T-cell (primary cell): ENCODE measurements at regions not wholly inside any gene's neighbourhood (a gene's known extent, or its start where the extent isn't known, plus 50 kb on each side); places are given as distances from the start of the nearest gene placed in this dataset.

Experiments
- ATAC-seq, 4 experiments: fragments of 200-7000 bp in 3 of 4; fragments of 150-1000 bp in 1 of 4; cut with Tn5 transposase; replicated peaks in 1 of 4; 1 replicate in 3 of 4; 2 replicates in 1 of 4; pipeline ENCODE4 v1.10.0; 2021; ENCODE audit warnings: moderate library complexity in 3 of 4, mild to moderate bottlenecking in 2 of 4, moderate number of reproducible peaks in 1 of 4
- CTCF ChIA-PET, 2 donors: fragments of 300-600 bp; sonication (Branson Sonifier 250); formaldehyde crosslinking; loops; one replicate each; lab custom pipeline; 2022; ENCODE audit warnings: antibody characterized with exemption in 2 of 2; lab: Charles Lee
- POLR2A ChIA-PET, 2 donors: fragments of 300-600 bp; sonication (Branson Sonifier 250); formaldehyde crosslinking; loops; one replicate each; lab custom pipeline; 2022; ENCODE audit warnings: antibody characterized with exemption in 2 of 2; lab: Charles Lee
- DNase-seq, 35 experiments: peaks; one replicate each; pipeline versions ENCODE4 v3.0.0 to v3.0.0-alpha.2; 2013 to 2023
- H3K27ac ChIP-seq: one replicate; pipeline ENCODE4 v1.5.1; 2013; ENCODE audit warnings: low read length
- H3K27me3 ChIP-seq, 2 experiments: replicated peaks in 1 of 2; 1 replicate in 1 of 2; 2 replicates in 1 of 2; pipeline versions ENCODE4 v1.6.1 to v1.7.0; 2013; ENCODE audit warnings: low read length in 1 of 2, mixed read lengths in 1 of 2; ENCODE audit not compliant: control insufficient read depth in 2 of 2, insufficient read depth in 2 of 2; ENCODE audit errors: extremely low read depth in 1 of 2
- H3K36me3 ChIP-seq, 2 donors: 1 replicate in 1 of 2; 2 replicates in 1 of 2; pipeline versions ENCODE4 v1.6.1 to v1.7.0; 2013; ENCODE audit warnings: low read length in 1 of 2; ENCODE audit not compliant: control insufficient read depth in 2 of 2, insufficient read depth in 1 of 2; ENCODE audit errors: extremely low read depth in 1 of 2
- H3K4me1 ChIP-seq, 2 experiments: 1 replicate in 1 of 2; 2 replicates in 1 of 2; pipeline versions ENCODE4 v1.6.1 to v1.7.0; 2013; ENCODE audit warnings: low read length in 2 of 2, mixed read lengths in 1 of 2; ENCODE audit not compliant: insufficient read depth in 2 of 2, control insufficient read depth in 1 of 2; ENCODE audit errors: extremely low read depth in 1 of 2
- H3K4me3 ChIP-seq, 2 donors: 1 replicate in 1 of 2; 2 replicates in 1 of 2; pipeline versions ENCODE4 v1.5.1 to v1.7.0; 2013; ENCODE audit warnings: mild to moderate bottlenecking in 2 of 2, low read length in 1 of 2, moderate library complexity in 1 of 2; ENCODE audit not compliant: control insufficient read depth in 1 of 2; ENCODE audit errors: extremely low read depth in 1 of 2
- H3K9me3 ChIP-seq: 2 replicates; pipeline ENCODE4 v1.7.0; 2013
- H3K27ac Mint-ChIP-seq, 2 donors: one replicate each; pipeline ENCODE4 v1.8.0; 2020 to 2021; ENCODE audit warnings: mild to moderate bottlenecking in 2 of 2, mixed read lengths in 2 of 2
- H3K27me3 Mint-ChIP-seq, 2 donors: one replicate each; pipeline ENCODE4 v1.8.0; 2021 to 2022; ENCODE audit warnings: mixed read lengths in 2 of 2
- H3K36me3 Mint-ChIP-seq: one replicate; pipeline ENCODE4 v1.8.0; 2021; ENCODE audit warnings: mixed read lengths
- H3K4me1 Mint-ChIP-seq, 3 donors: one replicate each; pipeline ENCODE4 v1.8.0; 2020 to 2022; ENCODE audit warnings: mixed read lengths in 3 of 3, mild to moderate bottlenecking in 1 of 3
- H3K4me3 Mint-ChIP-seq, 3 donors: one replicate each; pipeline ENCODE4 v1.8.0; 2020 to 2022; ENCODE audit warnings: mild to moderate bottlenecking in 3 of 3, mixed read lengths in 3 of 3, moderate library complexity in 3 of 3
- H3K9me3 Mint-ChIP-seq, 3 donors: one replicate each; pipeline ENCODE4 v1.8.0; 2020 to 2022; ENCODE audit warnings: mixed read lengths in 3 of 3
- WGBS: methylation state at CpG from one replicate; pipeline ENCODE4 v1.1.5; 2013; ENCODE audit warnings: missing lambda C conversion rate; ENCODE audit not compliant: insufficient coverage; 5-methylcytosine and 5-hydroxymethylcytosine counted together

GRCh38 chr2:223264541-223265193, 212.7 kb downstream of the KCNE4 start:
- no peak overlapping the region for H3K4me3 ChIP-seq
- Mint-ChIP-seq H3K4me3 (no peak overlapping the region), H3K9me3 (peaks cover 0 to 6% (median 0%) of the 10 kb centered on the region in 3 donors), H3K36me3 (no peaks in the 10 kb centered on the region), H3K27ac (no peak overlapping the region), H3K4me1 (no peaks in the 10 kb centered on the region), H3K27me3 (no peaks in the 10 kb centered on the region)
- H3K9me3 ChIP-seq = no peaks in the 10 kb centered on the region
- ATAC-seq (no peak), DNase-seq (no peak)
- no peaks in the 10 kb centered on the region for H3K4me1 ChIP-seq
- H3K36me3 ChIP-seq = no peaks in the 10 kb centered on the region
- WGBS = no CpG with 5 or more reads among the region's 2 CpGs
- ChIA-PET POLR2A (no interaction called here), CTCF (no interaction called here)
- no peak overlapping the region for H3K27ac ChIP-seq
- H3K27me3 ChIP-seq = no peaks in the 10 kb centered on the region

- Histone ChIP-seq H3K9me3 (no peaks in the 10 kb centered on the region), H3K27ac (no peak overlapping the region), H3K4me1 (no peaks in the 10 kb centered on the region), H3K4me3 (no peak overlapping the region), H3K36me3 (no peaks in the 10 kb centered on the region), H3K27me3 (no peaks in the 10 kb centered on the region)
- H3K36me3 Mint-ChIP-seq = no peaks in the 10 kb centered on the region
- ChIA-PET CTCF (no interaction called here), POLR2A (no interaction called here)
- H3K27ac Mint-ChIP-seq = no peak overlapping the region
- no peak overlapping the region for H3K4me3 Mint-ChIP-seq
- no peaks in the 10 kb centered on the region for H3K4me1 Mint-ChIP-seq
- H3K9me3 Mint-ChIP-seq = peaks cover 0 to 3% (median 0%) of the 10 kb centered on the region in 3 donors
- WGBS = 94% methylated on average over 2 of the region's 6 CpGs
- H3K27me3 Mint-ChIP-seq = no peaks in the 10 kb centered on the region
- no peak for ATAC-seq
- DNase-seq = no peak
Measured at GRCh38 chr2:223267160-223267951, 215.4 kb downstream of the KCNE4 start.

- Histone ChIP-seq H3K4me1 (no peaks in the 10 kb centered on the region), H3K9me3 (no peaks in the 10 kb centered on the region), H3K4me3 (no peak overlapping the region), H3K27ac (no peak overlapping the region), H3K36me3 (no peaks in the 10 kb centered on the region), H3K27me3 (no peaks in the 10 kb centered on the region)
- Mint-ChIP-seq H3K4me3 (no peak overlapping the region), H3K4me1 (no peaks in the 10 kb centered on the region), H3K27me3 (no peaks in the 10 kb centered on the region), H3K9me3 (peaks cover 0 to 6% (median 4%) of the 10 kb centered on the region in 3 donors), H3K36me3 (no peaks in the 10 kb centered on the region), H3K27ac (no peak overlapping the region)
- CTCF ChIA-PET = interaction anchor here in 1 of 2 donors (0.6 kb wide), 1 partner anchor 259 kb away, joined by 3 read pairs; no protein-coding TSS in a partner anchor
- DNase-seq = no peak
- no CpG with 5 or more reads among the region's 1 CpG for WGBS
- no peak for ATAC-seq
- POLR2A ChIA-PET = no interaction called here
Measured at GRCh38 chr2:223269386-223269785, 217.4 kb downstream of the KCNE4 start.

DNA sequence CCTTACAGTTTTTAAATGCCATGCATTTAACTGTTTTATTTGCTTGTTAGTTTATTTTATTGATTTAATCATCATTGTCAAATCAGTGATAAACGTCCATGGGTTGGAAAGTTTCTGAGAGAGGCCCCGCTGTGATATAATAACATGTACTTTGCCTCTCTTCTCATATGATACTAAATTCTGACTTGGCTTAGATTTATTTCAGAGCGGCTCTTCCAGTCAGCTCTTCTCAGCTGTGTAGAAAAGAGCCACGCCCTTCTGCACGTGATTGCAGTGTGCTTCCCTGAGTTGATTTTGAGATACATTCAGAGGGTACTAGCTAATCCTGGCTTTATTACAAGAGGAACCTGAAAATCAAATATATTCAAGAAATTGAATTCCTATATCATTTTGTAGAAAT, 218.6 kb downstream of the KCNE4 start:
- Mint-ChIP-seq H3K9me3 (peaks cover 0 to 6% (median 4%) of the 10 kb centered on the region in 3 donors), H3K4me3 (no peak overlapping the region), H3K27me3 (no peaks in the 10 kb centered on the region), H3K27ac (no peak overlapping the region), H3K36me3 (no peaks in the 10 kb centered on the region), H3K4me1 (no peaks in the 10 kb centered on the region)
- DNase-seq (no peak), ATAC-seq (no peak)
- H3K27me3 ChIP-seq = no peaks in the 10 kb centered on the region
- WGBS = no CpG with 5 or more reads among the region's 5 CpGs
- H3K36me3 ChIP-seq = no peaks in the 10 kb centered on the region
- POLR2A ChIA-PET = no interaction called here
- no peak overlapping the region for H3K4me3 ChIP-seq
- H3K4me1 ChIP-seq = no peaks in the 10 kb centered on the region
- no peak overlapping the region for H3K27ac ChIP-seq
- no peaks in the 10 kb centered on the region for H3K9me3 ChIP-seq
- CTCF ChIA-PET = no interaction called here

DNA sequence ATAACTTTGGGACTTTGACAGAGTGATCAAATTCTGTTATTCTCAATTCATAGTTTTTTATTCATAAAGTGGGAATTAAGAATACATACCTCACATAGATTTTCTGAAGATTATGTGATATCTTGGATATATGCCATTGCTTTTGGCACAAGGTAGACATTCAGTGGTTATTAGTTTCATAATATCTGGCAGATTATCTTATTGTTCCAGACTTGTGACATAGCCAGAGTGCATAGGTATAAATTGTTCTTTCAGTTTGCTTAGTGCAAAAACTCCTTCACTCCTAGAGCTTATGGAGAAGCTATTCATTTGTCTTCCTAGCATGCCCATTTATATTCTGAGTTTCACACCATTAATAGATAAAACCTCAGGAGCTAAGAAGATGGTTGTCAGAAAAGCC, 222.0 kb downstream of the KCNE4 start:
- no peaks in the 10 kb centered on the region for H3K4me1 Mint-ChIP-seq
- no peaks in the 10 kb centered on the region for H3K27me3 Mint-ChIP-seq
- DNase-seq = no peak
- H3K27ac Mint-ChIP-seq = no peak overlapping the region
- peaks cover 0 to 6% (median 4%) of the 10 kb centered on the region in 3 donors for H3K9me3 Mint-ChIP-seq
- Histone ChIP-seq H3K36me3 (no peaks in the 10 kb centered on the region), H3K4me3 (no peak overlapping the region), H3K27me3 (no peaks in the 10 kb centered on the region), H3K27ac (no peak overlapping the region), H3K4me1 (no peaks in the 10 kb centered on the region), H3K9me3 (no peaks in the 10 kb centered on the region)
- no peak for ATAC-seq
- ChIA-PET CTCF (no interaction called here), POLR2A (no interaction called here)
- H3K4me3 Mint-ChIP-seq = no peak overlapping the region
- H3K36me3 Mint-ChIP-seq = no peaks in the 10 kb centered on the region

- Mint-ChIP-seq H3K4me3 (no peak overlapping the region), H3K27me3 (no peaks in the 10 kb centered on the region), H3K36me3 (no peaks in the 10 kb centered on the region), H3K4me1 (no peaks in the 10 kb centered on the region), H3K9me3 (peaks cover 0 to 11% (median 6%) of the 10 kb centered on the region in 3 donors), H3K27ac (no peak overlapping the region)
- no peaks in the 10 kb centered on the region for H3K9me3 ChIP-seq
- DNase-seq (no peak), ATAC-seq (no peak)
- H3K27ac ChIP-seq = no peak overlapping the region
- H3K36me3 ChIP-seq = no peaks in the 10 kb centered on the region
- CTCF ChIA-PET = no interaction called here
- POLR2A ChIA-PET = no interaction called here
- H3K27me3 ChIP-seq = no peaks in the 10 kb centered on the region
- H3K4me3 ChIP-seq = no peak overlapping the region
- H3K4me1 ChIP-seq = no peaks in the 10 kb centered on the region
Measured at GRCh38 chr2:223282221-223282620, 230.2 kb downstream of the KCNE4 start.
